Stimulated activated CD4-positive, alpha-beta T cell treated with anti-CD3 and anti-CD28 coated beads, Interleukin-12 subunit alpha, Interleukin-12 subunit beta, amount 100 ng/mL, for 48 hours (primary cell): ENCODE measurements at regions not wholly inside any gene's neighbourhood (a gene's known extent, or its start where the extent isn't known, plus 50 kb on each side); places are given as distances from the start of the nearest gene placed in this dataset.

Experiments used
- DNase-seq, 3 donors: peaks; one replicate each; pipeline ENCODE4 v3.0.0-alpha.2; 2020; ENCODE audit warnings: low read depth in 2 of 3, low spot score in 1 of 3

- no peak for DNase-seq
Observed at GRCh38 chr1:80054129-80054528, 1047.6 kb upstream of the ADGRL4 start.

- no peak for DNase-seq
Observed at GRCh38 chr1:80053613-80054012, 1047.1 kb upstream of the ADGRL4 start.

GRCh38 chr1:80050523-80050922 lies 1044.0 kb upstream of the ADGRL4 start:
- DNase-seq: no peak

GRCh38 chr1:80050085-80050484 lies 1043.6 kb upstream of the ADGRL4 start:
- DNase-seq: no peak

- no peak for DNase-seq
Observed at GRCh38 chr1:80048716-80049115, 1042.2 kb upstream of the ADGRL4 start.

GRCh38 chr1:80047791-80048190 lies 1041.3 kb upstream of the ADGRL4 start:
- DNase-seq: no peak

- no peak for DNase-seq
Observed at GRCh38 chr1:80044662-80045061, 1038.1 kb upstream of the ADGRL4 start.

GRCh38 chr1:80036690-80037432 lies 1030.3 kb upstream of the ADGRL4 start:
- no peak for DNase-seq

- DNase-seq: no peak
Observed at GRCh38 chr1:80023358-80023757, 1016.8 kb upstream of the ADGRL4 start.

GRCh38 chr1:80021891-80022290 lies 1015.4 kb upstream of the ADGRL4 start:
- DNase-seq: no peak

- no peak for DNase-seq
Observed at GRCh38 chr1:80018348-80018747, 1011.8 kb upstream of the ADGRL4 start.

- DNase-seq: no peak
Observed at GRCh38 chr1:80008934-80009333, 1002.4 kb upstream of the ADGRL4 start.

- DNase-seq: no peak
Observed at GRCh38 chr1:80003250-80003649, 996.7 kb upstream of the ADGRL4 start.

- DNase-seq: no peak
Observed at GRCh38 chr1:79988401-79988800, 981.9 kb upstream of the ADGRL4 start.

- no peak for DNase-seq
Observed at GRCh38 chr1:79982211-79982610, 975.7 kb upstream of the ADGRL4 start.

- no peak for DNase-seq
Observed at GRCh38 chr1:79981481-79981880, 975.0 kb upstream of the ADGRL4 start.

GRCh38 chr1:79979346-79979745 lies 972.8 kb upstream of the ADGRL4 start:
- DNase-seq: no peak

GRCh38 chr1:79976287-79976686 lies 969.8 kb upstream of the ADGRL4 start:
- no peak for DNase-seq

- DNase-seq: no peak
Observed at GRCh38 chr1:79974659-79975058, 968.1 kb upstream of the ADGRL4 start.

GRCh38 chr1:79969886-79970285 lies 963.4 kb upstream of the ADGRL4 start:
- DNase-seq: no peak

GRCh38 chr1:79966438-79966837 lies 959.9 kb upstream of the ADGRL4 start:
- no peak for DNase-seq

- no peak for DNase-seq
Observed at GRCh38 chr1:79959635-79960034, 953.1 kb upstream of the ADGRL4 start.

- no peak for DNase-seq
Observed at GRCh38 chr1:79955966-79956365, 949.4 kb upstream of the ADGRL4 start.
